ENCODE measurements at regions not wholly inside any gene's neighbourhood (a gene's known extent, or its start where the extent isn't known, plus 50 kb on each side); places are given as distances from the start of the nearest gene placed in this dataset.

- Histone ChIP-seq H3K27ac (ENCODE audit: insufficient read depth, low read length) (no peak overlapping the region), H3K4me3 (replicated peaks in 1 of 4; ENCODE audit: control extremely low read depth in 1 of 4, insufficient read depth in 1 of 4, low read depth in 3 of 4, low read length in 4 of 4) (no peak overlapping the region), H3K36me3 (ENCODE audit: control insufficient read depth, insufficient read depth, low read length) (no peaks in the 10 kb centered on the region), H4K20me1 (ENCODE audit: control insufficient read depth, extremely low read depth, insufficient read depth, low read length) (no peaks in the 10 kb centered on the region), H3K9me3 (ENCODE audit: control insufficient read depth, insufficient read depth, low read depth, low read length) (no peaks in the 10 kb centered on the region), H3K79me2 (ENCODE audit: control insufficient read depth, insufficient read depth, low read length) (no peaks in the 10 kb centered on the region), H2AFZ (ENCODE audit: low read length) (no peak overlapping the region), H3K9ac (ENCODE audit: insufficient read depth, low read length) (no peak overlapping the region), H3K27me3 (ENCODE audit: control insufficient read depth, insufficient read depth, low read length) (no peaks in the 10 kb centered on the region), H3K4me2 (ENCODE audit: extremely low read depth, insufficient read depth, low read length) (no peak overlapping the region), H3K4me1 (ENCODE audit: control insufficient read depth, extremely low read depth, insufficient read depth, low read length) (peaks cover 2% of the 10 kb centered on the region)
- no peak for TF ChIP-seq EZH2 (IDR thresholded peaks at IDR 0.05; ENCODE audit: low read length, missing control alignments)
- no peak for TF ChIP-seq CTCF (conservative IDR thresholded peaks at IDR 0.05 in 1 of 2, IDR thresholded peaks at IDR 0.05 in 1 of 2; ENCODE audit: low read depth in 1 of 2, low read length in 2 of 2)
- DNase-seq (ENCODE audit: low read depth in 2 of 2), result no peak
Observed at GRCh38 chr15:95713324-95713723, 617.2 kb upstream of the NR2F2 start.

- no peak overlapping the region for H3K4me3 ChIP-seq (replicated peaks in 1 of 4; ENCODE audit: control extremely low read depth in 1 of 4, insufficient read depth in 1 of 4, low read depth in 3 of 4, low read length in 4 of 4)
- no peaks in the 10 kb centered on the region for H3K27me3 ChIP-seq (ENCODE audit: control insufficient read depth, insufficient read depth, low read length)
- no peaks in the 10 kb centered on the region for H3K79me2 ChIP-seq (ENCODE audit: control insufficient read depth, insufficient read depth, low read length)
- TF ChIP-seq CTCF (conservative IDR thresholded peaks at IDR 0.05 in 1 of 2, IDR thresholded peaks at IDR 0.05 in 1 of 2; ENCODE audit: low read depth in 1 of 2, low read length in 2 of 2) (no peak), EZH2 (IDR thresholded peaks at IDR 0.05; ENCODE audit: low read length, missing control alignments) (no peak)
- H2AFZ ChIP-seq (ENCODE audit: low read length), result no peak overlapping the region
- no peak for DNase-seq (ENCODE audit: low read depth in 2 of 2)
- no peaks in the 10 kb centered on the region for H3K36me3 ChIP-seq (ENCODE audit: control insufficient read depth, insufficient read depth, low read length)
- no peaks in the 10 kb centered on the region for H3K9me3 ChIP-seq (ENCODE audit: control insufficient read depth, insufficient read depth, low read depth, low read length)
- H3K9ac ChIP-seq (ENCODE audit: insufficient read depth, low read length), result no peak overlapping the region
- no peak overlapping the region for H3K27ac ChIP-seq (ENCODE audit: insufficient read depth, low read length)
- no peak overlapping the region for H3K4me2 ChIP-seq (ENCODE audit: extremely low read depth, insufficient read depth, low read length)
- H4K20me1 ChIP-seq (ENCODE audit: control insufficient read depth, extremely low read depth, insufficient read depth, low read length), result no peaks in the 10 kb centered on the region
- peaks cover 2% of the 10 kb centered on the region for H3K4me1 ChIP-seq (ENCODE audit: control insufficient read depth, extremely low read depth, insufficient read depth, low read length)
Observed at GRCh38 chr15:95715116-95715903, 615.2 kb upstream of the NR2F2 start.

GRCh38 chr15:95715906-95716656, 614.4 kb upstream of the NR2F2 start:
- Histone ChIP-seq H3K27ac (ENCODE audit: insufficient read depth, low read length) (no peak overlapping the region), H3K4me1 (ENCODE audit: control insufficient read depth, extremely low read depth, insufficient read depth, low read length) (peaks cover 2% of the 10 kb centered on the region), H2AFZ (ENCODE audit: low read length) (no peak overlapping the region), H3K4me3 (replicated peaks in 1 of 4; ENCODE audit: control extremely low read depth in 1 of 4, insufficient read depth in 1 of 4, low read depth in 3 of 4, low read length in 4 of 4) (no peak overlapping the region), H3K9ac (ENCODE audit: insufficient read depth, low read length) (no peak overlapping the region), H3K79me2 (ENCODE audit: control insufficient read depth, insufficient read depth, low read length) (no peaks in the 10 kb centered on the region), H3K9me3 (ENCODE audit: control insufficient read depth, insufficient read depth, low read depth, low read length) (no peaks in the 10 kb centered on the region), H3K27me3 (ENCODE audit: control insufficient read depth, insufficient read depth, low read length) (no peaks in the 10 kb centered on the region), H3K4me2 (ENCODE audit: extremely low read depth, insufficient read depth, low read length) (no peak overlapping the region), H3K36me3 (ENCODE audit: control insufficient read depth, insufficient read depth, low read length) (no peaks in the 10 kb centered on the region), H4K20me1 (ENCODE audit: control insufficient read depth, extremely low read depth, insufficient read depth, low read length) (no peaks in the 10 kb centered on the region)
- DNase-seq (ENCODE audit: low read depth in 2 of 2), result peak in 1 of 2 donors; percentile 33
- no peak for TF ChIP-seq CTCF (conservative IDR thresholded peaks at IDR 0.05 in 1 of 2, IDR thresholded peaks at IDR 0.05 in 1 of 2; ENCODE audit: low read depth in 1 of 2, low read length in 2 of 2)
- no peak for TF ChIP-seq EZH2 (IDR thresholded peaks at IDR 0.05; ENCODE audit: low read length, missing control alignments)

Measured in fibroblast of lung (primary cell).